Bronchial epithelial cell (primary cell): ENCODE measurements at regions not wholly inside any gene's neighbourhood (a gene's known extent, or its start where the extent isn't known, plus 50 kb on each side); places are given as distances from the start of the nearest gene placed in this dataset.

ENCODE experiments used
- DNase-seq: peaks from one replicate; pipeline ENCODE4 v3.0.0-alpha.2; 2010; ENCODE audit warnings: low read depth
- FAIRE-seq: peaks from 2 replicates; lab custom pipeline; 2011; peaks lifted over from hg19 to GRCh38; lab: Jason Lieb, UNC
- H3K27me3 ChIP-seq: 2 replicates; pipeline ENCODE4 v1.5.1; 2011; ENCODE audit warnings: low read length; ENCODE audit not compliant: control insufficient read depth, insufficient read depth
- H3K36me3 ChIP-seq: 2 replicates; pipeline ENCODE4 v1.5.1; 2011; ENCODE audit warnings: low read length; ENCODE audit not compliant: control insufficient read depth, insufficient read depth
- H3K4me3 ChIP-seq: 2 replicates; pipeline ENCODE4 v1.5.1; 2011; ENCODE audit warnings: mild to moderate bottlenecking, low read depth, low read length, control low read depth
- TF ChIP-seq, protein P1 (sequence below): IDR thresholded peaks from 2 replicates; pipeline ENCODE4 v1.5.1; 2011; ENCODE audit warnings: mild to moderate bottlenecking, moderate library complexity, low read length, control low read depth, inconsistent platforms; ENCODE audit not compliant: insufficient read depth, severe bottlenecking

- TF ChIP-seq, protein P1, sequence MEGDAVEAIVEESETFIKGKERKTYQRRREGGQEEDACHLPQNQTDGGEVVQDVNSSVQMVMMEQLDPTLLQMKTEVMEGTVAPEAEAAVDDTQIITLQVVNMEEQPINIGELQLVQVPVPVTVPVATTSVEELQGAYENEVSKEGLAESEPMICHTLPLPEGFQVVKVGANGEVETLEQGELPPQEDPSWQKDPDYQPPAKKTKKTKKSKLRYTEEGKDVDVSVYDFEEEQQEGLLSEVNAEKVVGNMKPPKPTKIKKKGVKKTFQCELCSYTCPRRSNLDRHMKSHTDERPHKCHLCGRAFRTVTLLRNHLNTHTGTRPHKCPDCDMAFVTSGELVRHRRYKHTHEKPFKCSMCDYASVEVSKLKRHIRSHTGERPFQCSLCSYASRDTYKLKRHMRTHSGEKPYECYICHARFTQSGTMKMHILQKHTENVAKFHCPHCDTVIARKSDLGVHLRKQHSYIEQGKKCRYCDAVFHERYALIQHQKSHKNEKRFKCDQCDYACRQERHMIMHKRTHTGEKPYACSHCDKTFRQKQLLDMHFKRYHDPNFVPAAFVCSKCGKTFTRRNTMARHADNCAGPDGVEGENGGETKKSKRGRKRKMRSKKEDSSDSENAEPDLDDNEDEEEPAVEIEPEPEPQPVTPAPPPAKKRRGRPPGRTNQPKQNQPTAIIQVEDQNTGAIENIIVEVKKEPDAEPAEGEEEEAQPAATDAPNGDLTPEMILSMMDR = peak; percentile 74
- FAIRE-seq (peak; percentile 81), DNase-seq (peak; percentile 72)
Measured at GRCh38 chr7:142357953-142358520, 100.2 kb upstream of the PRSS58 start.

GRCh38 chr7:142356166-142356565, 98.3 kb upstream of the PRSS58 start:
- Histone ChIP-seq H3K4me3 (no peak overlapping the region), H3K27me3 (no peaks in the 10 kb centered on the region), H3K36me3 (no peaks in the 10 kb centered on the region)
- FAIRE-seq (no peak), DNase-seq (no peak)
- TF ChIP-seq, protein P1 = no peak

More at GRCh38 chr7:142357953-142358520, 100.2 kb upstream of the PRSS58 start:
- Histone ChIP-seq H3K36me3 (no peaks in the 10 kb centered on the region), H3K27me3 (no peaks in the 10 kb centered on the region), H3K4me3 (no peak overlapping the region)

- TF ChIP-seq, protein P1 = no peak
- DNase-seq (peak; percentile 62), FAIRE-seq (no peak)
- no peaks in the 10 kb centered on the region for H3K36me3 ChIP-seq
- no peak overlapping the region for H3K4me3 ChIP-seq
- no peaks in the 10 kb centered on the region for H3K27me3 ChIP-seq
Measured at GRCh38 chr7:142355328-142355727, 97.5 kb upstream of the PRSS58 start.

GRCh38 chr7:142353147-142354060, 95.5 kb upstream of the PRSS58 start:
- Histone ChIP-seq H3K27me3 (no peaks in the 10 kb centered on the region), H3K36me3 (no peaks in the 10 kb centered on the region), H3K4me3 (no peak overlapping the region)
- FAIRE-seq = no peak
- TF ChIP-seq, protein P1 = no peak
- no peak for DNase-seq

GRCh38 chr7:142352543-142352942, 94.7 kb upstream of the PRSS58 start:
- no peak overlapping the region for H3K4me3 ChIP-seq
- H3K27me3 ChIP-seq = no peaks in the 10 kb centered on the region
- DNase-seq (no peak), FAIRE-seq (no peak)
- TF ChIP-seq, protein P1 = no peak
- no peaks in the 10 kb centered on the region for H3K36me3 ChIP-seq
